ENCODE measurements at regions not wholly inside any gene's neighbourhood (a gene's known extent, or its start where the extent isn't known, plus 50 kb on each side); places are given as distances from the start of the nearest gene placed in this dataset.

- Histone ChIP-seq H4K20me1 (ENCODE audit: insufficient read depth) (no peaks in the 10 kb centered on the region), H3K9me3 (no peaks in the 10 kb centered on the region), H3K36me3 (replicated peaks in 1 of 2; ENCODE audit: control insufficient read depth in 1 of 2, insufficient read depth in 2 of 2, low read length in 1 of 2) (no peaks in the 10 kb centered on the region), H3K27ac (ENCODE audit: low read depth in 2 of 2, low read length in 1 of 2) (peak overlapping the region in 1 of 2 experiments; percentile 41; a peak in 1 of 4 replicates), H3K9me2 (no peaks in the 10 kb centered on the region), H3F3A (replicated peaks; ENCODE audit: insufficient read depth) (no peaks in the 10 kb centered on the region), H2AFZ (ENCODE audit: low read depth) (no peak overlapping the region), H3K27me3 (ENCODE audit: insufficient read depth) (no peaks in the 10 kb centered on the region), H3K9ac (no peak overlapping the region), H3K4me2 (peak overlapping the region; percentile 35; the same call in 1 of the 2 replicates), H3K4me1 (ENCODE audit: control insufficient read depth in 1 of 2, insufficient read depth in 2 of 2, low read depth in 1 of 2, low read length in 1 of 2) (peaks cover 0 to 6% of the 10 kb centered on the region in 2 experiments; a peak in 1 of 4 replicates), H3K4me3 (ENCODE audit: low read depth in 2 of 2, low read length in 1 of 2) (no peak overlapping the region; a peak in 1 of 4 replicates), H3K79me2 (ENCODE audit: insufficient read depth) (no peaks in the 10 kb centered on the region)
- WGBS (ENCODE audit: low lambda C conversion rate): 91% methylated on average over 1 of the region's 1 CpG
- TF ChIP-seq EP300 (IDR thresholded peaks at IDR 0.05; ENCODE audit: borderline replicate concordance in 1 of 2, low read depth in 1 of 2, low read length in 1 of 2) (no peak), REST (IDR thresholded peaks at IDR 0.05; ENCODE audit: low read depth, low read length) (no peak), RCOR1 (IDR thresholded peaks at IDR 0.05; ENCODE audit: low read length) (no peak), RFX5 (IDR thresholded peaks at IDR 0.05; ENCODE audit: low read length) (no peak), RAD21 (IDR thresholded peaks at IDR 0.05; ENCODE audit: low read length) (no peak), RXRA (IDR thresholded peaks at IDR 0.05; ENCODE audit: borderline replicate concordance, low read depth) (no peak)
- ChIA-PET CTCF (interaction anchor here (1.0 kb wide), 1 partner anchor 79 kb away, joined by 3 read pairs; no protein-coding TSS in a partner anchor), POLR2A (no interaction called here)
- no peak for DNase-seq
Measured at GRCh38 chr13:93147298-93147645, 79.3 kb upstream of the GPC6 start.

GRCh38 chr13:93147946-93148345 is 78.7 kb upstream of the GPC6 start:
- no peak overlapping the region for H3K4me3 ChIP-seq (ENCODE audit: low read depth in 2 of 2, low read length in 1 of 2)
- no peak for DNase-seq
- no peaks in the 10 kb centered on the region for H4K20me1 ChIP-seq (ENCODE audit: insufficient read depth)
- no peak overlapping the region for H3K9ac ChIP-seq
- 96% methylated on average over 5 of the region's 5 CpGs for WGBS (ENCODE audit: low lambda C conversion rate)
- H3K27ac ChIP-seq (ENCODE audit: low read depth in 2 of 2, low read length in 1 of 2): no peak overlapping the region
- H3K4me2 ChIP-seq: no peak overlapping the region
- POLR2A ChIA-PET: no interaction called here
- H2AFZ ChIP-seq (ENCODE audit: low read depth): no peak overlapping the region
- no peaks in the 10 kb centered on the region for H3K36me3 ChIP-seq (replicated peaks in 1 of 2; ENCODE audit: control insufficient read depth in 1 of 2, insufficient read depth in 2 of 2, low read length in 1 of 2)
- no peaks in the 10 kb centered on the region for H3K9me2 ChIP-seq
- H3K79me2 ChIP-seq (ENCODE audit: insufficient read depth): no peaks in the 10 kb centered on the region
- H3K9me3 ChIP-seq: no peaks in the 10 kb centered on the region
- CTCF ChIA-PET: interaction anchor here (1.0 kb wide), 1 partner anchor 78 kb away, joined by 3 read pairs; no protein-coding TSS in a partner anchor
- peaks cover 0 to 6% of the 10 kb centered on the region in 2 experiments; a peak in 1 of 4 replicates for H3K4me1 ChIP-seq (ENCODE audit: control insufficient read depth in 1 of 2, insufficient read depth in 2 of 2, low read depth in 1 of 2, low read length in 1 of 2)
- no peaks in the 10 kb centered on the region for H3F3A ChIP-seq (replicated peaks; ENCODE audit: insufficient read depth)
- TF ChIP-seq RFX5 (IDR thresholded peaks at IDR 0.05; ENCODE audit: low read length): no peak
- TF ChIP-seq REST (IDR thresholded peaks at IDR 0.05; ENCODE audit: low read depth, low read length): no peak
- no peak for TF ChIP-seq GATA2 (CRISPR knock-in tag; IDR thresholded peaks at IDR 0.05)
- no peak for TF ChIP-seq NRF1 (IDR thresholded peaks at IDR 0.05; ENCODE audit: low read depth, low read length)
- TF ChIP-seq RAD21 (IDR thresholded peaks at IDR 0.05; ENCODE audit: low read length): no peak
- no peak for TF ChIP-seq TAF1 (IDR thresholded peaks at IDR 0.05; ENCODE audit: borderline replicate concordance, low read depth, low read length)
- TF ChIP-seq CTCF (IDR thresholded peaks at IDR 0.05): no peak
- TF ChIP-seq YY1 (IDR thresholded peaks at IDR 0.05; ENCODE audit: low read depth): no peak
- no peak for TF ChIP-seq MAX (IDR thresholded peaks at IDR 0.05; ENCODE audit: low read depth)
- TF ChIP-seq POLR2AphosphoS5 (IDR thresholded peaks at IDR 0.05; ENCODE audit: low read depth, low read length): no peak
- TF ChIP-seq PBX3 (IDR thresholded peaks at IDR 0.05): no peak
- TF ChIP-seq RXRA (IDR thresholded peaks at IDR 0.05; ENCODE audit: borderline replicate concordance, low read depth): no peak
- no peak for TF ChIP-seq ELF1 (IDR thresholded peaks at IDR 0.05)
- TF ChIP-seq JUND (IDR thresholded peaks at IDR 0.05): no peak
- no peaks in the 10 kb centered on the region for H3K27me3 ChIP-seq (ENCODE audit: insufficient read depth)

Data from SK-N-SH (cell line).